ENCODE measurements at regions not wholly inside any gene's neighbourhood (a gene's known extent, or its start where the extent isn't known, plus 50 kb on each side); places are given as distances from the start of the nearest gene placed in this dataset.
A peak's percentile ranks its signal among the peaks of the same experiment; 100 is the strongest.

- no peaks in the 10 kb centered on the region for H3K36me3 ChIP-seq
- in situ Hi-C loops (cut with MboI; ENCODE audit: low pct_ligation_motif_present in 1 of 4, low pct_unique_long_range_greater_than_20kb in 1 of 4, low sequenced_read_pairs in 3 of 4) (loop anchor here in 1 of 4 donors (25.0 kb wide), 1 partner anchor 433 kb away; no protein-coding TSS in a partner anchor), intact Hi-C loops (cut with DNase I; ENCODE audit: low total_unique reads) (loop anchor here (10.0 kb wide), 1 partner anchor 436 kb away; no protein-coding TSS in a partner anchor)
- H3K4me1 ChIP-seq: no peaks in the 10 kb centered on the region
- WGBS, 2 donors (ENCODE audit: low coverage in 1 of 2): 85 to 92% methylated on average over 2 to 11 of the region's 11 CpGs
- H3K9me3 ChIP-seq: no peaks in the 10 kb centered on the region
- no peak overlapping the region for H3K4me3 ChIP-seq
- no peak for DNase-seq
- no peak overlapping the region for H3K27ac ChIP-seq
- H3K27me3 ChIP-seq: no peaks in the 10 kb centered on the region
- TF ChIP-seq POLR2A (IDR thresholded peaks at IDR 0.05): no peak
- no peak for TF ChIP-seq EP300 (IDR thresholded peaks at IDR 0.05; ENCODE audit: low read depth)
- no peak for TF ChIP-seq POLR2AphosphoS5 (IDR thresholded peaks at IDR 0.05)
- TF ChIP-seq, protein P1, sequence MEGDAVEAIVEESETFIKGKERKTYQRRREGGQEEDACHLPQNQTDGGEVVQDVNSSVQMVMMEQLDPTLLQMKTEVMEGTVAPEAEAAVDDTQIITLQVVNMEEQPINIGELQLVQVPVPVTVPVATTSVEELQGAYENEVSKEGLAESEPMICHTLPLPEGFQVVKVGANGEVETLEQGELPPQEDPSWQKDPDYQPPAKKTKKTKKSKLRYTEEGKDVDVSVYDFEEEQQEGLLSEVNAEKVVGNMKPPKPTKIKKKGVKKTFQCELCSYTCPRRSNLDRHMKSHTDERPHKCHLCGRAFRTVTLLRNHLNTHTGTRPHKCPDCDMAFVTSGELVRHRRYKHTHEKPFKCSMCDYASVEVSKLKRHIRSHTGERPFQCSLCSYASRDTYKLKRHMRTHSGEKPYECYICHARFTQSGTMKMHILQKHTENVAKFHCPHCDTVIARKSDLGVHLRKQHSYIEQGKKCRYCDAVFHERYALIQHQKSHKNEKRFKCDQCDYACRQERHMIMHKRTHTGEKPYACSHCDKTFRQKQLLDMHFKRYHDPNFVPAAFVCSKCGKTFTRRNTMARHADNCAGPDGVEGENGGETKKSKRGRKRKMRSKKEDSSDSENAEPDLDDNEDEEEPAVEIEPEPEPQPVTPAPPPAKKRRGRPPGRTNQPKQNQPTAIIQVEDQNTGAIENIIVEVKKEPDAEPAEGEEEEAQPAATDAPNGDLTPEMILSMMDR (IDR thresholded peaks at IDR 0.05): no peak
Measured at GRCh38 chr16:85278839-85279238, 166.6 kb upstream of the CIBAR2 start.

GRCh38 chr16:85279402-85279801 lies 167.1 kb upstream of the CIBAR2 start:
- Histone ChIP-seq H3K4me3 (no peak overlapping the region), H3K4me1 (no peaks in the 10 kb centered on the region), H3K27me3 (no peaks in the 10 kb centered on the region), H3K9me3 (no peaks in the 10 kb centered on the region), H3K36me3 (no peaks in the 10 kb centered on the region), H3K27ac (no peak overlapping the region)
- in situ Hi-C loops (cut with MboI; ENCODE audit: low pct_ligation_motif_present in 1 of 4, low pct_unique_long_range_greater_than_20kb in 1 of 4, low sequenced_read_pairs in 3 of 4): loop anchor here in 1 of 4 donors (25.0 kb wide), 1 partner anchor 433 kb away; no protein-coding TSS in a partner anchor
- WGBS, 2 donors (ENCODE audit: low coverage in 1 of 2): 85% methylated on average over 4 of the region's 4 CpGs; no CpG with 5 or more reads in 1 of the 2 donors
- TF ChIP-seq POLR2AphosphoS5 (IDR thresholded peaks at IDR 0.05) (no peak), EP300 (IDR thresholded peaks at IDR 0.05; ENCODE audit: low read depth) (no peak), POLR2A (IDR thresholded peaks at IDR 0.05) (no peak)
- intact Hi-C loops (cut with DNase I; ENCODE audit: low total_unique reads): loop anchor here (10.0 kb wide), 1 partner anchor 435 kb away; no protein-coding TSS in a partner anchor
- no peak for DNase-seq

- TF ChIP-seq POLR2A (IDR thresholded peaks at IDR 0.05) (no peak), POLR2AphosphoS5 (IDR thresholded peaks at IDR 0.05) (no peak), EP300 (IDR thresholded peaks at IDR 0.05; ENCODE audit: low read depth) (no peak)
- TF ChIP-seq, protein P1 (IDR thresholded peaks at IDR 0.05): no peak
- Histone ChIP-seq H3K4me3 (no peak overlapping the region), H3K36me3 (no peaks in the 10 kb centered on the region), H3K9me3 (no peaks in the 10 kb centered on the region), H3K27ac (no peak overlapping the region), H3K27me3 (no peaks in the 10 kb centered on the region), H3K4me1 (no peaks in the 10 kb centered on the region)
- DNase-seq: peak; percentile 32
- in situ Hi-C loops (cut with MboI; ENCODE audit: low pct_ligation_motif_present in 1 of 4, low pct_unique_long_range_greater_than_20kb in 1 of 4, low sequenced_read_pairs in 3 of 4) (loop anchor here in 1 of 4 donors (25.0 kb wide), 1 partner anchor 432 kb away; no protein-coding TSS in a partner anchor), intact Hi-C loops (cut with DNase I; ENCODE audit: low total_unique reads) (loop anchor here (10.0 kb wide), 1 partner anchor 435 kb away; no protein-coding TSS in a partner anchor)
- 85 to 100% methylated on average over 3 to 21 of the region's 21 CpGs for WGBS, 2 donors (ENCODE audit: low coverage in 1 of 2)
Measured at GRCh38 chr16:85279825-85280545, 167.7 kb upstream of the CIBAR2 start.

DNA sequence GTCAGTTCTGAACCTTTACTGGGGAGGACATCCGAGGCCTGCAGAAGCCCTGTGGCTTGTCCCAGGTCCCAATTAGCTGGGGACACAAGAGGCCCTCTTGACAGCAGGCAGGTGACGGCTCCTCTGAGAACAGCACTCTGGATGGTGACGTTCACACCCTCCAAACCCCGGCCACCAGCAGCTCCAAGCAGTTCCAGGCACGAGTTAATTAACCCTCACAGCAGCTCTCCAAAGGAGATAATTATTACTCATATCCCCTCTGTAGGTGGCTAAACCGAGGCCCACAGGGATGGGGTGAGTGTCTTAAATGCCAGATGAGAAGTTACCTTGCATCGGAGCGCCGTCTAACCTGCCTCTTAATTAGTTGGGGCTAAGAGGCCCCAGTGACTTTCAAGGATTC lies 168.9 kb upstream of the CIBAR2 start:
- Histone ChIP-seq H3K4me1 (peaks cover 0 to 6% (median 0%) of the 10 kb centered on the region in 4 donors), H3K27ac (no peak overlapping the region), H3K27me3 (no peaks in the 10 kb centered on the region), H3K4me3 (no peak overlapping the region), H3K9me3 (no peaks in the 10 kb centered on the region), H3K36me3 (no peaks in the 10 kb centered on the region)
- DNase-seq: no peak
- in situ Hi-C loops (cut with MboI; ENCODE audit: low pct_ligation_motif_present in 1 of 4, low pct_unique_long_range_greater_than_20kb in 1 of 4, low sequenced_read_pairs in 3 of 4): loop anchor here in 1 of 4 donors (25.0 kb wide), 1 partner anchor 431 kb away; no protein-coding TSS in a partner anchor
- intact Hi-C loops (cut with DNase I; ENCODE audit: low total_unique reads): no loop called here
- TF ChIP-seq, protein P1 (IDR thresholded peaks at IDR 0.05): no peak
- no peak for TF ChIP-seq EP300 (IDR thresholded peaks at IDR 0.05; ENCODE audit: low read depth)
- TF ChIP-seq POLR2A (IDR thresholded peaks at IDR 0.05): no peak
- TF ChIP-seq POLR2AphosphoS5 (IDR thresholded peaks at IDR 0.05): no peak
- WGBS, 2 donors (ENCODE audit: low coverage in 1 of 2): 82 to 100% methylated on average over 3 to 8 of the region's 9 CpGs
